Activated CD8-positive, alpha-beta memory T cell treated with anti-CD3 and anti-CD28 coated beads for 36 hours (primary cell): ENCODE measurements at regions not wholly inside any gene's neighbourhood (a gene's known extent, or its start where the extent isn't known, plus 50 kb on each side); places are given as distances from the start of the nearest gene placed in this dataset.
"Not testable (repeated sequence)": the region's sequence is repeated elsewhere in the genome, so short reads cannot be mapped to it uniquely, and the experiment has no call there.

Experiments
- CTCF ChIA-PET: fragments of 350-600 bp; sonication (Branson Sonifier 250); formaldehyde crosslinking; loops from one replicate; lab custom pipeline; 2021; ENCODE audit warnings: antibody characterized with exemption; lab: Charles Lee
- POLR2A ChIA-PET: fragments of 350-600 bp; sonication (Branson Sonifier 250); formaldehyde crosslinking; loops from one replicate; lab custom pipeline; 2021; ENCODE audit warnings: antibody characterized with exemption; lab: Charles Lee

DNA sequence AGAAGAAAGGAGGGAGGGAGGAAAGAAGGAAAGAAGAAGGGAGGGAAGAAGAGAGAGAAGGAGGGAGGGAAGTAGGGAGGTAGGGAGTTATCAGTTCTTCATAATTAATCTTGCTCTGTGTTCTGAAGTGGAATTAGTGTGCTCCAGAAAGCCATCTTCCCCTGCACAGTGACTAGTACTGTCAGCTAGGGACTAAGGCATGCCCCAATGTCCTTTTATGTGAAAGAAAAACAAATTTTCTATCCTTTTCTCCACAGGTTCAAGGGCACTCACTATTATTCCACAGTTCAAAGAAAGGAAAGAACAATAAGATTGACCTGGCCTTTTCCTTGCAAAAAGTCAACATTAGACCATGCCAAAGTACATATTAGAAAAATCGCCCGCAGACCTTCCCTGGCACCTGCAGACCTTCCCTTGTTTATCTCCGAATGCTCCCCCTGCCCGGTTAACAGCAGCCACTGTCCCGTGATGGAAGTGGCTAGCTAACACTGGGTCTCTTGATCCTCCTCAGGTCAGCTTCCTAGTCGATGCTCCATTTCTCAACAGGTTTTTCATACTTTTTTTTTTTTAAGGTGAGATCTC lies 107.2 kb upstream of the EDEM3 start:
- CTCF ChIA-PET = no interaction called here
- POLR2A ChIA-PET = no interaction called here

DNA sequence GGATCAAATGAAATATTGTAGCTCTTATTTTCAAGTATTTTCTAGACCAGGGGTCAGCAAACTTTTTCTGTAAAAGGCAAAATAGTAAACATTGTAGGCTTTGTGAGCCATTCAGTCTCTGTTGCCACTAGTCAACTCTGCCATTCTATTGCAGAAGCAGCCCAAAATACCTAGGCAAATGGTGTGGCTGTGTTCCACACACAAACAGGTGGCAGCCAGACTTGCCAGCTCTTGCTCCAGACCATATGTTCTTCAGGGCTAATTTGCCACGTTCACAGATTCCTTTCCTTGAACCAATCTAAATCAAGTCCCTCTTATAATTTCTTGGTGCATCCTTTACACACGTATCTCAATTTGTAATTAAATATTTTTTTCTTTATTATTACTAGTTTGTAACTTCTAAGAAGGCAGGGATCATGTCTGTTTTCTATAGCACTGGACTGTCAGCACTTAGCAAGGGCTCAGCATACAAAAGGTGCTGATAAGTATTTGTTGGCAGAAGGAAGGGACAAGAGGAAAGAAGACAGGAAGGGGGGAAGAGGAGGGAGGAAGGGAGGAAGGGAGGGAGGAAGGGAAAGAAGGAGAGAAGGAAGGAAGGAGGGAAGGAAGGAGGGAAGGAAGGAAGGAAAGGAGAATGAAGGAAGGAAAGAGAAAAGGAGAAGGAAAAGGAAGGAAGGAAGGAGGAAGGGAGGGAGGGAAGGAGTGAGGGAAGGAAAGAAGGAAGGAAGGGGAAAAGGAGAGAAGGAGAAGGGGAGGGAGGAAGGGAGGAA lies 106.5 kb upstream of the EDEM3 start:
- ChIA-PET CTCF (interaction anchor here (0.6 kb wide), 1 partner anchor 10 kb away, joined by 5 read pairs; no protein-coding TSS in a partner anchor), POLR2A (no interaction called here)

- ChIA-PET POLR2A (no interaction called here), CTCF (interaction anchor here (0.6 kb wide), 1 partner anchor 10 kb away, joined by 5 read pairs; no protein-coding TSS in a partner anchor)
These were observed 105.9 kb upstream of the EDEM3 start for GRCh38 chr1:184860535-184860934.

- ChIA-PET CTCF (no interaction called here), POLR2A (no interaction called here)
These were observed 104.9 kb upstream of the EDEM3 start for GRCh38 chr1:184859381-184860105.

DNA sequence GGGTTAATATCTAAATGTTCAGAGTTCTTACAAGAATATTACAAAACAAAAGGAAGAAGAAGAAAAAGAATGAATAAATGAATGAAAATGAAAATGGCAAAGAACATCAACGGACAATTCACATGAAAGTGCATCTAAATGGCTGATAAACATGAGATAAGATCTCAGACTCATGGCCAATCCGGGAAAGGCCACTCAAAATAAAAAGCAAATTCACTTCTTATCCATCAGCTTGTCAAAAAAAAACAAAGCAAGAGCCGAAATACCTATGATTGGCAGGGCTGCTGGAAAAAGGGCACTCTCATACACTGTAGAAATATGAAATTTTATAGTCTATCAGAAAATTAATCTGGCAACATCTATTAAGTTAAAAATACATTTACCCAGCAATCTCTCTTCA lies 103.6 kb upstream of the EDEM3 start:
- CTCF ChIA-PET = interaction anchor here (0.6 kb wide), 1 partner anchor 154 kb away, joined by 3 read pairs; no protein-coding TSS in a partner anchor
- POLR2A ChIA-PET = no interaction called here

GRCh38 chr1:184854496-184855140 lies 100.0 kb upstream of the EDEM3 start:
- ChIA-PET CTCF (no interaction called here), POLR2A (no interaction called here)

GRCh38 chr1:184854036-184854435 lies 99.4 kb upstream of the EDEM3 start:
- POLR2A ChIA-PET = no interaction called here
- CTCF ChIA-PET = no interaction called here

GRCh38 chr1:184851822-184852746 lies 97.4 kb upstream of the EDEM3 start:
- POLR2A ChIA-PET = no interaction called here

DNA sequence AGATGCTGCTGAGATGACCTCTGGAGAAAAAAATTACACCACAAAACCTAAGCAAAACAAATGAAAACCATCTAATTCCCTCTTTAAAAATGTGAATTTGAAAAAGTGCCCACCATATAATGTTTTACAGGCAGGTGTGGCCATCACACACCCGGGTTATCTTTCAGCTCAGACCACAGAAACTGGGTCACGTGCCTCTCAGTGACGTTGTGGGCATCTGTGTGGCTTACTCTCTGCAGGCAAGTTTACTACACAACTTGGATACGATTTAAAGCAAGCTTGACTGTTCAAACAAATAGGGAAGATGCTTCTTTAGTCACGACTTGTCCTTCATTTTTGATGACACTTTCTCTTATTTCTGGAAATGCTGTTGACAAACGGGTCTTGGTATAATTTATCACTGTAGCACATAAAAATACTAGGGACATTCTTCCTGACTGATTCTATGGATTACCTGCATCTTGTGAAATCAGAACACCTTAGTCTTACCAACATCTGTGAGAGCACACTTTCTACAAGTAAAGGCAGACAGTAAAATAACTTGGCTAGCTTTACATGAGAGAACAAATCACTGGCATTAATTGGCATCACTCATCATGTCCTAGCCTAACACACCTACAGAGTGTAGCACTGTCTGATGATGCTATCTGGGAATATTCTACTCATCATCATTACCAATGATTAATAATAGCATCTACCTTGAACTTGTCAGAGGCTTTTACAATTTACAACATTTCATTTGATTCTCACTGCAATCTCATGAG lies 89.3 kb upstream of the EDEM3 start:
- POLR2A ChIA-PET = no interaction called here
- CTCF ChIA-PET = interaction anchor here (0.6 to 1.2 kb wide), 2 partner anchors 13 to 148 kb away, joined by 3 read pairs; no protein-coding TSS in a partner anchor

More at GRCh38 chr1:184851822-184852746, 97.4 kb upstream of the EDEM3 start:
- CTCF ChIA-PET = no interaction called here

- POLR2A ChIA-PET = no interaction called here
These were observed 85.9 kb upstream of the EDEM3 start for GRCh38 chr1:184840596-184840995.

DNA sequence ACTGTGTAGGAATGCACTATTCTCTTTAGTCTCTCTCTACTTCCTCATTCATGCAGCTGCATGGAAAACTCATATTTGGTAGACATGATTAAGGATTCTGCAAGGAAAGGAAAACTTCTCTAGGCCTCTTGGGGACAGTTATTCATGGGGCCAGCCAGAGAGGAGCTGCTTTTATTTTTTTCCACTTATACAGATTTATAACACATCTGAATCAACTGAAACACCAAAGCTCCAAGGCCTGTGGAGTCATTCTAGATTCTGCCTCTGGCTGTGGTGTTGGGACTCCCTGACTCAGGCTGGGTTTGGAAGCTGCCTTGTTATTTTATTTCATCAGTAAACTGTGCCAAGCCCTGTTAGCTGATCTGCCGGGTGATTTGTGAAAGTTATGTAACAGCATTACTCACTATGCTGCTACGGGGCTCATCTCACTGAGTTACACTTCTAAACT lies 83.9 kb upstream of the EDEM3 start:
- CTCF ChIA-PET = no interaction called here
- POLR2A ChIA-PET = no interaction called here

More at GRCh38 chr1:184840596-184840995, 85.9 kb upstream of the EDEM3 start:
- CTCF ChIA-PET = interaction anchor here (0.8 kb wide), 1 partner anchor 51 kb away, joined by 3 read pairs; no protein-coding TSS in a partner anchor

DNA sequence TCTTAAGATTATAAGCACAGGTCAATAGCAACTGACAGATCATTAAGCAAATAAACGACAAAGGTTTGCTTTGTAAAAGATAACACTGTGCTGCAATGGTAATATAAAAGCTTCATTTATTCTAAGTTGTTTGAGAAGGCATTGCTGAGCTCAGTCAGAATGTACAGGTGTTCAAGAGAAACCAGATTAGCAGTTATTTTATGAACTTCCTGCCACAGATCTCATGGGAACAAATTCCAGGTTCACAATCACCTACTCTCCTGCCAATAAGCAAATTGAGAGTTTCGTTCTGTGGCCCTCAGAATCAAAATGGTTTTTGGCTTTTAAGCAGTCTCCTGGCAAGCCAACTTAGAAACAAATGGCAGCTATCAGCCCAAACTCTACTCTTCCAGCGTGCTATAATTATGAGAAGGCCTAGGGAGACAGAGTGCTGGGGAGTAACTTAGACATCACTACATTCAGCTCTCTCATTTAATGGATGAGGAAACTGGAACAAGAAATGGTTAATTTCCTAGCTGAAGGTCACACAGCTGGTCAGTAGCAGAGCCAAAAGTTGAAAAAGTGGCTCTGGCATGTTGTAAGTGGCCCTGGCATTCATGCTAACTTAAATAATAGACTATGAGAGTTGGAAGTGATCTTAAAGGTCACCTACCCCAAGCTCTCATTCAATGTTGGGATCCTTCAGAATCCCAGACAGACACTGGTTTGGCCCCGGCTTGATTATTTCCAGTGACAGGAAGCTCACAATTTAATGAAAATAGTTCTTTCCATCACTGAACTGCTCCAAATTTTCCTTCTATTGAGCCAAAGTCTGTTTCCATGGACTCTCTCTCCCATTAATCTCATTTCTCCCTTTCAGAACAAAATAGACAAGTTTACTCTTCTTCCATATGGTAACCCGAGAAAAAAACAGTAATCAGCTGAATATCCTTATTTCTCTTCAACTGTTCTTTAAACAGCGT lies 82.6 kb upstream of the EDEM3 start:
- ChIA-PET CTCF (no interaction called here), POLR2A (no interaction called here)

- ChIA-PET CTCF (no interaction called here), POLR2A (no interaction called here)
These were observed 81.5 kb upstream of the EDEM3 start for GRCh38 chr1:184836141-184836540.

DNA sequence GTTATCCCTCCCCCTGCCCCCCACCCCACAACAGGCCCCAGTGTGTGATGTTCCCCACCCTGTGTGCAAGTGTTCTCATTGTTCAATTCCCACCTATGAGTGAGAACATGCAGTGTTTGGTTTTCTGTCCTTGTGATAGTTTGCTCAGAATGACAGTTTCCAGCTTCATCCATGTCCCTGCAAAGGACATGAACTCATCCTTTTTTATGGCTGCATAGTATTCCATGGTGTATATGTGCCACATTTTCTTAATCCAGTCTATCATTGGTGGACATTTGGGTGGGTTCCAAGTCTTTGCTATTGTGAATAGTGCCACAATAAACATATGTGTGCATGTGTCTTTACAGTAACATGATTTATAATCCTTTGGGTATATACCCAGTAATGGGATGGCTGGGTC lies 79.3 kb upstream of the EDEM3 start:
- CTCF ChIA-PET, POLR2A ChIA-PET: not testable (repeated sequence)

- POLR2A ChIA-PET = no interaction called here
- CTCF ChIA-PET = no interaction called here
These were observed 77.9 kb upstream of the EDEM3 start for GRCh38 chr1:184832517-184832916.

DNA sequence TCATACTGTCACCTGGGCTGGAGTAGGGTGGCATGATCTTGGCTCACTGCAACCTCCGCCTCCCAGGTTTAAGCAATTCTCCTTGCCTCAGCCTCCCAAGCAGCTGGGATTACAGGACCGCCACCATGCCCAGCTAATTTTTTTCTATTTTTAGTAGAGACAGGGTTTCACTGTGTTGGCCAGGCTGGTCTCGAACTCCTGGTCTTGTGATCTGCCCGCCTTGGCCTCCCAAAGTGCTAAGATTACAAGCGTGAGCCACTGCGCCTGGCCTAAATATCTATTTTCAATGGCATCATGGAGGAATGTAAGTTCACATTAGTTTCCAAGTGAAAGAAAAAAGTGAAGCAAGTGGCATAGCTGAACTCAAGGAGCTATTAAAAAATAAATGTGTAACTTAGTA lies 74.8 kb upstream of the EDEM3 start:
- POLR2A ChIA-PET, CTCF ChIA-PET: not testable (repeated sequence)

DNA sequence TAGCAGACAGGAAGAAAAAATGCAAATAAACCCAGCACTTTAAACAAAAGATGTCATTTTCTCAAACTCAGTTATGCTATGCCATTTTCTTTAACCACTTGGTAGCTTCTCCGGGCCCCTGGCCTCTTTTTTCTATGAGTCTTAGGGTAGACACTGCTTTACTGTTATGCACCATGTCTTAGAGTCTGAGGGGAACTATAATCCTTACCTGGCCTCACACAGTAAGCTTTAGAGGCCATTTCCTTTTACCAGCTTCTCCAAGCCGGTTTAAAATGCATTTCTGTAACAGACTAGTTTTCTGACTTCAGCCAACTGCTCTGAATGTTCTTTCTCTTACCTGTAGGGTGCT lies 73.7 kb upstream of the EDEM3 start:
- CTCF ChIA-PET = interaction anchor here (0.8 kb wide), 1 partner anchor 390 kb away, joined by 3 read pairs; no protein-coding TSS in a partner anchor
- POLR2A ChIA-PET = interaction anchor here (0.7 kb wide), 1 partner anchor 74 kb away, joined by 5 read pairs; no protein-coding TSS in a partner anchor
